ENCODE measurements at regions not wholly inside any gene's neighbourhood (a gene's known extent, or its start where the extent isn't known, plus 50 kb on each side); places are given as distances from the start of the nearest gene placed in this dataset.

DNA sequence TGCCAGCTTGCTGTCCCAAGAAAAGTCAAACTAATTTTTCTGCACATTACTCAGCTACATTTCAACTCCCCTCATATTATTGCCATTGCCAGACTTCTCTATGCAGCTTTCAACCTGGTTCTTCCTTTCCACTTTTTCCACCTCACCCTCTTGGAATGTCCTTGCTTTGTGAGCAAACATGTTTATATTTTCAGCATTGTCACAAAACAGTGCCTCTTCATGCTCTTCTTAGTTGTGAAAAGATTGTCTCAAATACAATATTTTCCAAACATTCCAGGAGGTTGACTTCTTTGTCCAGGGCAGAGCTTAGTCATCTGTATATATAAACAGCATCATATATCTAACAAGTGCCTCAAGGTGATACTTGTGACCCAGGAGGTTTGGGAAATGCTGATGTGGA is 803.3 kb upstream of the CELF4 start:
- no peak for DNase-seq (ENCODE audit: low read depth)

DNA sequence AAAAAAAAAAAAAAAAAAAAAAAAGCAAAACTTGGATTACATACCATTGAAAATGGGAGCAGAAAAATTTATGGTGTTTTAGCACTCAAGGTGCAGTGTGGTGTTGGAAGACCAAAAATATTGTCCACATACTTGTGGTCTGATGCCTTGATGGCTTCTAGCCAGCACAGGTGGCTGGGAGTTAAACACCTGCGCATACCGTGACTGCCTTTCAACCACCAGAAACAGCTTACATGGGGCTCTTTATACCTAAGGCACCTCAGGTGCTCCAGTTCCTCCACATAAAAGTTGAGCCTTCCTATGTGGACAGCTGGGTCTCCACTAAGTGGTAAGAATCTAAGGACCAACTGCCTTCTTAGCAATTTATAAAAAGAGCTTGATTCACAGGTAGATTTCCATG is 802.6 kb upstream of the CELF4 start:
- no peak for DNase-seq (ENCODE audit: low read depth)

DNA sequence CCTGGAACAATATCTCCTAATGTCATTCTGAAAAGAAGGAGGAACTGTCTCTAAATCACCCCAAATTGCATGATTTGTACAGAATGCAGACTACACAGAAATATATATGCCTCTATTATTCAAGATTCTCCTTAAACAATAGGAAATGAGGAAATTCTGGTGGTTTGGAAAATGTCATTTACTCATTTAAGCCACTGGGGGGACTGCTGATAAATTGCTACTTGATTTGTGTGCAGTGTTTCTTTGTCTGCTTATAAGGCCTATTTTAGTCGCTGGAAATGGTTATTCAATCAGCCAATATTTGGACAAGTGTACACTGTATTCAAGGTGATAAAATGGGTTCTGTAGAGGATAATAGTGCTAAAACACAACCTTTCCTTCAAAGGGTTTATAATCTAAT is 801.9 kb upstream of the CELF4 start:
- DNase-seq (ENCODE audit: low read depth), result no peak

DNA sequence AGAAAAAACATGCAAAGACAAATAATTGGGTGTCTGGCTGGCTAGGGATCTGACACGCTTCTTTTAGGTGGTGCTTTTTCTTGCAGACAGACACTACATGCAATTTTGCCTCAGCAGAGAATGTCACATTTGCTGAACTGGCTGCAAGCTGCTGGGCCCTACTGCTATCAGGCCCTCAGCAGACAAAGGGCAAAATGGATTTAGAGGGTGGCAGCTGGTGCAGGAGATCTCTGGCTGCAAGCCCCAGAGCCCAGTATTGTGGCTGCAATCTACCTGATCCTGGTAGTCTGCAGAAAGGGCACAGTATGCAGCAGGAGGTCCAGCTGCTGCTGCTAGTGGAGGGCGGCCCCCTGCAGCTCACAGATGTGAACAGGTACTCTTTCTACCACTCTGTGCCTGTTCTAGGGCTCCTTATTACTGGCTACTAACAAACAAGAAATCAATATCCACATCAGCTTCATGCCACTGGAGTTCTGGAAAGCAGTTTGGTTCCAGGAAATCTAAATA is 796.7 kb upstream of the CELF4 start:
- no peak for DNase-seq (ENCODE audit: low read depth)

DNA sequence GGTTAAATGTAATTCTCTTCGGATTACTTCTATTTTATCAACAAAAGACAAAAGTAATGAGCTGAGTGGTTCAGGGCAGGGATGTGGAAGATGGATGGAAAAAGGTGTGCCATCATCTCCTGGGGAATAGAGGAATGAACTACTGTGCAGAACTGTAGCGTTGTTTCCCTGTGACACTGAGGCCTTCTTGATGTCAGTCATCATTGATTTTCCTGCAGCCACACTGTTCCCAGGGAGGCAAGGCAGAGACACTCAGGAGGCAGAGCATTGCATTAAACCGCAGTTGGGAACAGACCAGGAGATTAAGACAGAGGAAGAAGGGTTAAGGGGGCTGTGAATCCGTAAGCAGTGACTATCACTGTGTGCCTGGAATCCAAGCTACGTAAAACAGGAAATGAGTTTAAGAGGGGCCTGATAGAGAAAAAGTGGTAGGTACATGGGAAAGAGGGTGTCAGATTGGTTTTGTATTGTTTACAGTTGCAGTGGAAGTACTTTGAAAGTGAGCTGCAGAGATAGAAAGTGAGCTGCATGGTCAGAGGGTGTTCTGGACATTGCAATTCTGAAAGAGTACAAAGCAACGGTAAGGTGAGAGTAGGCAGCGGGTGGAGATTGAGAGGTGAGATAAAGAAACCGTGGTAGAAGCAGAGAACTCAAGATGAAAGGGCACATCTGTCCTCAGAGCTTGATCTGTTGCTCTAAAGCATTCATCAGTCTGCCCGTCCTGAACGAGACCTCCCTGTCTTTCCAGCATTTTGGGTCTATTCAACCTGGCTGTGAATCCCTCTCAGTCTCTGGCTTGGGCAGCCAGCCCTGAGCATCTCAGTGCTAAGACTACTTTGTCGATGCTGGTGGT is 793.4 kb upstream of the CELF4 start:
- no peak for DNase-seq (ENCODE audit: low read depth)

DNA sequence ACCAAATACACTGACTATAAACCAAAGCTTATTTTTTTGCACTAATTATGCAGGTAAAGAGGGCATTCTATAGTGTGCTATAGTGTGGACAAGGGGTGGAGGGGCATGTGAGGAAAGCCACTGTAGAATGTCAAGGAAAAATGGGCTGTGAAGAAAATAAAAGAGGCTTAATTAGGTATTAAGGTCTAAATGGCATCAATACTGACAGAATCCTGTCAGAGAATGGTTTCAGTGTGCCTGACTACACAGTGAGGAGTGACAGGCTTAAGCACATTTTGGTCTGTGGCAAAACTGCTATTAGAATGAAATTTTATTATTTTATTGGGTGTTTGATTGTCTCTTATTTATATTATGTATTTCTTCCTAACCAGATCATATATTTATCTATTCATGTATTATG is 787.6 kb upstream of the CELF4 start:
- DNase-seq (ENCODE audit: low read depth), result no peak

DNA sequence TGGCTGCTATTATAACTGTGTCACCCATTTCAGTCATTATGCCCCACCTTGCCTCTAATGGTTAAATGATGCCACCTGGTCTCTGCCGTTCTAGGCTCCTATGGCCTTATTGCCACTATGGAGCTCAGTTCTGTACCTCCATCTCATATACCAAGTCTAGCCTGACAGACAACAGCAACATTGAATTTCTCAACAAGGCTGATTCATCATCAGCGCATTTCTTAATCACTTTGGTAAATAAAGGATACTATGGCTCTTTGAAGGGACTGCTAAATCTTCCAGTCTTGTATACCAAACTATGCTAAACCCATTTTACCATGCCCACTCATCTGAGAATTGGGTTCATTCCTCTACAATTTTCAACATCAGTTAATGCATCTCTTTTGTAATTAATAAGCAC is 784.5 kb upstream of the CELF4 start:
- no peak for DNase-seq (ENCODE audit: low read depth)

DNA sequence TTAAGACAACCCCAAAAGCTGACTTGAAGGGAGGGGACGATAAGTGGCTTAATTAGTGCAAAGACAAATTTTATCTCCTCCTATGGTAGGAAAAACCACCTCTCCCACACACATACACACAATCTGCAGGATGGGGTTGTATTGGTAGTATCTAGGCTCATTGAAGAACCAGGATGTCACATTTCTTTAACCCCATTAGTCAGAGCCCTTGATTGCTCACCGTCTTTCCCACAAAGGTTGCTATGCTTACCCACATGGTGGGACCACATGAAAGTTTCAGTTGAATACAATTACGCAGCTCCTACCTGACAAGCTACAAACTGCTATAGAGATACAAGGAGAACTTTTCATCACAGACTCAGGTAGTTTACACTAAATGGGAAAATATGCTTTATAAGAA is 765.0 kb upstream of the CELF4 start:
- no peak for DNase-seq (ENCODE audit: low read depth)

DNA sequence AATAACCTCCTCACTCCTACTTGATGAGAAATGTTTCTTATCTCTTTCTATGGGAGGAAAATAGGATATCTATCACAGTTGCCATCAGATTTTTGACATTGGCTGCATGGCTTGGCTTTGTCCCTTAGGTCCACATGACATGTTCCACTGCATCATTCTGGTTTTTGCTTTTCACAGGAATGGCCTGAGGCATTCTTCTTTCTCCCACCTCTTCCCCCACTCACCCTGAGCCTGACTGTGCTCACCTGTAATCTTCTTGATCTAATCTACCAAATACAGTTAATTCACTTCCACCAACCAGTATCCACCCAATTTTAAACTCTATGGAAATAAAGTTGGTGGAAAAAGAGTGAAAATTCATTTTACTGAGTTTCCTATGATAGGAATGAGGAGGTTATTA is 763.5 kb upstream of the CELF4 start:
- no peak for DNase-seq (ENCODE audit: low read depth)

DNA sequence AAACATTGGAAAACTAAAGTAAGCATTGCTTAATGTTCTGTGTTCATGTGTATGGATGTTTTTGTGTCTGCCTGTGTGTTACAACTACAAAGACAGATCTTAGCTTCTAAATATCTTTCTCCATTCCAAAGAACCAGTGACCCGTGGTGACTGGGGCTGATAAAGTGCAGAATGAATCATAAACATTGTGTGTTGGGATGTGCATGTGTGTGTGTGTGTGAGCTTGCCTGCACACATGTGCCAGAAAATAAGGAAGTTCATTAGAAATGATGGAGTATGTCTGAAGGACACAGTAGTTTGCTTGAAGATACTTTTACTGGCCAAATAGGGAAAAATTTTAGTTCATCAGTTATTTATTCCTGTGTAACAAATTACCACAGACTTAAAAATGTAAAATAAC is 756.6 kb upstream of the CELF4 start:
- DNase-seq (ENCODE audit: low read depth), result no peak

DNA sequence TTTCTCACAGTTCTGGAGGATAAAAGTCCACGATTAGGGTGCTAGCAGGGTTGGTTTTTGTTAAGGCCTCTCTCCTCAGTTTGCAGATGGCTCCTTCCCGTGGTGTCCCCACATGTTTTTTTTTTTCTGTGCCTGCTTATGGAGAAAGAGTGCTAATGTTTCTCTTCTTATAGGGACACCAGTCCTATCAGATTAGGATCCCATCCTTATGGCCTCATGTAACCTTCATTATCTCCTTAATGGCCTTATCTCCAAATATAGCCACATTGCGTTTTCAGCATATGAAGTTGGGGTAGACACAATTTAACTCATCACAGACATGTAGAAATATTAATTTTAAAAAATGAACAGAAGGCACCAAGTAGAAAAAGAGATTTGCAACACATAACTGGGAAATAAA is 755.7 kb upstream of the CELF4 start:
- DNase-seq (ENCODE audit: low read depth), result no peak

DNA sequence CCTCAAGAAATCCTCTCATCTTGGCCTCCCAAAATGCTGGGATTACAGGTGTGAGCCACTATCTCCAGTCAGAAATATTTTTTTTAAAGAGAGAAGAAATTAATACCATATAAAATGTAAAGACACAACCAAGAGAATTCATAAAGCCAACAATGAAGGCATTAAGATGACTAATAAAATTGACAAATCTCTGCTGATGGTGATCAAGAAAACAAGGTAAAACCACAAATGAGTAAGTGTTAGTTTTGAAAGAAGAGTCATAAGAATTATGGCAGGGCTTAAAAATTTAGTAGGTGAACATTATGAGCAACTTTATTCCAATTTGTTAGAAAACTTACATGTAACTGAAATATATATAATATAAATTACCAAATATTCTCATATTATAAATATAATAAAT is 752.8 kb upstream of the CELF4 start:
- no peak for DNase-seq (ENCODE audit: low read depth)

DNA sequence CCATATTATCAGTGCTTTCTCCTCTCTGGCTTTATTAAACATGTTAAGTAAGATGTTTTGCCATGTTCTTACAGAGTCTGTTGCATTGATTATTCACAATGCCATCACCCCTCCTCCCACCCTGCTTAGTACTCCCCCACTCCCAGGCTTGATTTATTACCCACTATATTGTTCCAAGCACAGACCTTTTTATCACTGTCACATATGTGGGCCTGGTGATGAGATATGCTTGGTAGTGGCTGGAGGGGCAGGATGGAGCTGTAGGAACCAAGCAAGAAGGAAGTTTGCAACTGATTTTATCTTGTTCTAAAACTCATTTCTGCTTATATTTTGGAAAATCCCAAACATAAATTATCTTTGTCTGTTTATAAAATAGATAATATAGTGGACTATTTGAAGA is 748.2 kb upstream of the CELF4 start:
- no peak for DNase-seq (ENCODE audit: low read depth)

DNA sequence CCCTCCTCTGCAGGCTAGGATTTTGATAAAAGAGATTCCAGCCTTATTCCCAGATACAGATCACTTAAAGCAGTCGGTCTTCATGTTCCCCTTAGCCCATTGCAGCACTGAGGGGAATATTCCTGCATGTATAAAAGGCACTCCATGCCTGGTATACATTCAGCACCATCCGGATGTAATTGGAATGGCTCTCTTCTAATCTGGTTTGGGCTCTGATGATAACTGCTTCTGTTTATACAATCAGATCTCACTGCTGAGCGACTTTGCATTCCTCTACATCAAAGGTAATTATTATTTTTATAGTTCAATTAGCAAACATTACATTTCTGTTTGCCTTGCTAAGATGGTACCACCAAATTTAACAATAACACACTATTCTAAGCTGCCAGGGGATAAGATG is 746.9 kb upstream of the CELF4 start:
- no peak for DNase-seq (ENCODE audit: low read depth)

DNA sequence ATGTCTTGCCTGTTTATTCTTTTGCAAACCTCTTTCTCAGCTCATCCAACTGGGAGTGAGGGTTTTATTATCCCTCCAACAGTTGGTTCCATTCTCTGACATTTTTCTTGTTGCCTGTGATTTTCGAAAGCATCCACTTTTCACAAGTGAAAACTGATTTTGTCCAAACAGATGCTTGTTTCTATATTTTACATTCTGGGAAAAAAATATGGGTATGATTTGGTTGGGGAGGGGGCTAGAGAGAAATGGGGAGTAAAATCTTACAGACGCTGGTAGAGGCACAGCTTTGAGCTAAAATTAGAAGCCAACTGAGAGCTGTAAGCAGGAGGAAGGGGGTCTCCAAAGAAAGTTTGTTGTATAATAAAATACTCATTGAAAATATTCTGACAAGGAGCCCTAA is 745.3 kb upstream of the CELF4 start:
- DNase-seq (ENCODE audit: low read depth), result no peak

DNA sequence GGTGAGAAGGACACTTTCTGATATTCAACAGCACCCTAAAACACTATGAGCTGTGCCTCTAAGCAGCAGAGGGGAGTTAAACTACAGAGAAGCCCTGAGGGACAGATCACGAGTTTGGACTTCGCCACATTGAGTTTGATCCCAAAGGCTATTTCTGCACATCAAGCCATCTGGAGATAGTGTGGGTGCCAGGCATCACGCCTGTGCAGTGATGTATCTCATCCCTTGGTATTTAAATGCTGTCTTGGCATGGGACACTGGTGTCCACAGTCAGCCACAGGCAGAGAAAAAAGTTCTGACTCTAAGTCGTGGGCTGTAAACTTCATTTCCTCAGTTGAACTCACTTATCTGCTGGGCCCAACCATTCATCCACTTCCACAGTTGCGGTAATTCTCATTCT is 742.3 kb upstream of the CELF4 start:
- no peak for DNase-seq (ENCODE audit: low read depth)

DNA sequence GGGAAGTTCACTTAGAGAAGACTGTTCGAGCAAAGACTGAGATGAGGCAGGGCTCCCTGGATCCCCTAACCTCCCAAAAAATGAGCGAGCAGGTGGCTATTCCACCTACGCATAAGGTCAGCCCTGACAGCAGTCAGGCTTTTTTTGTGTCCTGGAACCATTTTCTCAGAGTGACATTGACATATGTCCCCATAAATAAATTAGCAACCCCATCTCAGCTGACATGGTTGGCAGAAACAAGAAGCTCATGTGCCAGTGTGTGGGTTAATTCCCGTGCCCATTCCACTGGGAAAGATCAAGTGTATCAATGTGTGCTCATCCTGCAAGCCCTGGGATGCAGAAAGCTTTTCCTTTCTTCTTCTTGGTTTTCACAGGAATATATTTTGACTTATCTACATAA is 740.4 kb upstream of the CELF4 start:
- no peak for DNase-seq (ENCODE audit: low read depth)

DNA sequence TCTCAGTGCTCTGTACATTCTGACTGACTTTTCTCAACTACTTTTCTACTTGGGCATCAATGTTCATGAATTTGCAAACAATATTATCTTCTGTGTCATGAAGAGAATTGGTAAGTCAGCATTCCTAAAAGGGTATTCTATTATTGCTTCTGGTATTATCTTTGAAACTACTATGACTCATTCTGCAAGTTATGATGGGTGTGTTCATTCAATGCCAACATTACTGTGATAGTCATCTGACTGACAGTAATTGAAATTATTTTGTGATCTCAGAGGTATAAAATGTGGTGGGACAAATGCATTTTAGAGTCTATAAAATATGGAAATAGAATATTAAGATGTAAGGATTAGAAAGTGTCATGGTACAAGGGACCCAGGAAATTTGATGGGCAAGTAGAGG is 736.0 kb upstream of the CELF4 start:
- no peak for DNase-seq (ENCODE audit: low read depth)

DNA sequence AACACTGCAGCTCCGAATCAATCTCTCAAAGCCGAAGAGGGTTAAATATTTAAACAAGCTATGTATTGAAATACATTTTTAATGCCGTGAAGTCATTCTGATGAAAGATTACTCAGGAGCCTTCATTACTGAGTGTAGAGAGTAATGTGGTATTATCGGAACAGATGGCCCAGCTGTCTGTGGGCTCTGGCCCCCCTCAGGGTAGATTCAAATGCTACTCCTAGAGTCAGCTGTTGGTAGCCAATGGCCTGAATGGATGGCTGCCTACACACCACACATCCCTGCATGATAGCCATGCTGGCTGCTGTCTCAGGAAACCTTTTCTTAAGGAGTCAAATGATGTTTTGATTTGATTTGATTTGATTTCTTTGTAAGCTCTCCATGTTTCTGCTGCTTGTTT is 732.3 kb upstream of the CELF4 start:
- no peak for DNase-seq (ENCODE audit: low read depth)

DNA sequence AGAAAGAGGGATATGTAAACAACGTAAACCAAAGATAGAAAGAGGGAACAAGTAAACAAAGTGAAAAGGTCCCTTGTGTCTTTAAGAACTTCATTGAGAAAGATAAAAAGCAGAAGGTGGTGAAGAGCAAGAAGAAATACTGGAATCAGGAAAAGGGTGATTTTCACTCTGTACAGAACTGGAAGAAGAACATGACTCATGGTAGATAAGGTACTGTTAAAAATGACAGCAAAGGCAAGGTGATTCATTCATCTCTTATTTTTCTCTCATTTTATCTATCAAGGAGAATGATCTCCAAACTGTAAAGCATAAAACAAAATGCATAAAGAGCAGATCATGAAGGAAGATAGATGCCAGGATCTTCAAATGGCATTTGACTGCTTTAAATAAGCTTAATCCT is 724.6 kb upstream of the CELF4 start:
- no peak for DNase-seq (ENCODE audit: low read depth)

DNA sequence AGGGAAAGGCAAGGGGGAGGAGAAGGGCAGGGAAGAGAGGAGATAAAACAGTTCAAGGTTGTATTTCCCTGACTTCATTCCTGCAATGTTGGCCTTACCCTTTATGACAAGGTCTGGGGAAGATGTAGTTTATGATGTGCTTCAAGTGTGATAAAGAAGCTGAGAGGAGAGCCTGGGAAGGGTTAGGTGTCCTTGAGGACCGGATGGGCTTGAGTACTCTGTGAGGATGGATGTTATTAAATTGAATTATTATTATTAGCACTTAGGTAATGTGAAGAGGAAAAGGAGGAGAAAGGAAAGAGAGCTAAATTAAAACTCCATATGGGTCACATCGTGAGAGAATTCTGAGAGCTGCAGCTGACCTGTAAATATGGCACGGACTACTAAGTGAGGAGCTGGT is 719.4 kb upstream of the CELF4 start:
- no peak for DNase-seq (ENCODE audit: low read depth)

DNA sequence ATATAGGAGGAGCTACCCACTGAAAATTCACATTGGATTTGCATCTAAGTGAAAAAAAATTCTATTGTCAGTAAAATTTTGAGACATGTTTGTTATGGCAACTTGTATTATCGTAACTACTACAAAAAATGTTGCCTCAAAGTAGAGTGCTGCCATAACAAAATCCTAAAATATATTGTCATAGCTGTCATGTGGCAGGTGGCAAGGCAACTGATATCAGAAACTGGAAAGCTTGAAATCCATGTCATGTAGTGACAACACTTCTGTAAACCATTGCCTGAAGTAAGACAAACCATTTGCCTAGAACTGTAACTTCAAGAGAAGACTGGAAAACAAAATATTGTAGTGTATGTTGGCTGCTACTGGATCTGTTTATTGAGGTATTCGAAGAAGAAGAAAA is 697.5 kb upstream of the CELF4 start:
- DNase-seq (ENCODE audit: low read depth), result no peak

DNA sequence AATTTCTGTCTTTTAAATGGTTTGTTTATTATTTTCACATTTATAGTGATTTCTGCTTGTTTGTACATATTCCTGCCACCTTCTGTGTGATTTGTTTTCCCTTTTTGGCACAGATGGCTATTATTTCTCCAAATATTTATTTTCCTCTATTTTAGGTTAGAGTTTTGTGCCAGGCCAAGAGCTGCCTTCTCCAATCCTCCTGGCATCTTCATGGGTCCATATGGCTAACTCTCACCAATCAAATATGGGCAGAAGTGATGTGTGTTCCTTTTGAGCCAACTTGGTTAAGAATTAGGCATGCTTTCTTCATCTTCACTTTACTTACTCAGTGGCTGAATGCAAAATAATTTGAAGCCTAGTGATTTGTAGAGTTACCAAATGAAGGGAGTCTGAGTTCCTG is 697.1 kb upstream of the CELF4 start:
- DNase-seq (ENCODE audit: low read depth), result no peak

DNA sequence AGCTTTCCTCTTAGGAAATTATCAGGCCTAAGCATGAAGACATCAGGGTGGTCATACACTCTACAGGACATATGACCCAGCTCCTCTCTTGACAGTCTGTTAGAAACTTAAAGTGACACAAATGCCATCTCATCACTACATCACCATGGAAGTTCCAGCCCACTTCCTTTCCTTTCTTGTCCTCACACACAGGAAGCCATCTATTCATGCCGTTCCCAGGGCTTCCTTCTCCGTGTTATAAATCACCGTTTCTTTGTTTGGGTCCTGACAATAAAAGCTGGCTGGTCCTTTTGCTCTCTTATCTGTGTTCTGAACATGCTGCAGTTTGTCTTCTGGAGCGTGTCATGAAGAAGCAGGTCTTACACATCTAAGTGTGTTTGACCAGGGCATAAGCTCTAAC is 692.1 kb upstream of the CELF4 start:
- no peak for DNase-seq (ENCODE audit: low read depth)

All from LHCN-M2 (cell line).